ENCODE measurements at regions not wholly inside any gene's neighbourhood (a gene's known extent, or its start where the extent isn't known, plus 50 kb on each side); places are given as distances from the start of the nearest gene placed in this dataset.
"Not testable (repeated sequence)": the region's sequence is repeated elsewhere in the genome, so short reads cannot be mapped to it uniquely, and the experiment has no call there.

- H3K27me3 ChIP-seq (replicated peaks; ENCODE audit: insufficient read depth, low read depth, low read length, poor library complexity): no peaks in the 10 kb centered on the region
- H3K4me3 ChIP-seq (ENCODE audit: low read depth, low read length, poor library complexity, severe bottlenecking): no peak overlapping the region
- CTCF ChIA-PET: no interaction called here
- no TSS peak for BruUV-seq (replicated peaks)
- no peaks in the 10 kb centered on the region for H3K9me3 ChIP-seq (ENCODE audit: low read depth, low read length, poor library complexity, severe bottlenecking)
- DNase-seq (ENCODE audit: low spot score): no peak
- POLR2A ChIA-PET (ENCODE audit: low non-redundant PET): no interaction called here
- H3K36me3 ChIP-seq (ENCODE audit: insufficient read depth, low read length, poor library complexity, severe bottlenecking): no peaks in the 10 kb centered on the region
- intact Hi-C loops (cut with micrococcal nuclease; ENCODE audit: unreplicated experiment): no loop called here
- H3K27ac ChIP-seq (ENCODE audit: low read depth, low read length, poor library complexity, severe bottlenecking): no peak overlapping the region
- H3K4me1 ChIP-seq (ENCODE audit: insufficient read depth, low read length, poor library complexity, severe bottlenecking): peaks cover 10% of the 10 kb centered on the region
- TF ChIP-seq, protein P1, sequence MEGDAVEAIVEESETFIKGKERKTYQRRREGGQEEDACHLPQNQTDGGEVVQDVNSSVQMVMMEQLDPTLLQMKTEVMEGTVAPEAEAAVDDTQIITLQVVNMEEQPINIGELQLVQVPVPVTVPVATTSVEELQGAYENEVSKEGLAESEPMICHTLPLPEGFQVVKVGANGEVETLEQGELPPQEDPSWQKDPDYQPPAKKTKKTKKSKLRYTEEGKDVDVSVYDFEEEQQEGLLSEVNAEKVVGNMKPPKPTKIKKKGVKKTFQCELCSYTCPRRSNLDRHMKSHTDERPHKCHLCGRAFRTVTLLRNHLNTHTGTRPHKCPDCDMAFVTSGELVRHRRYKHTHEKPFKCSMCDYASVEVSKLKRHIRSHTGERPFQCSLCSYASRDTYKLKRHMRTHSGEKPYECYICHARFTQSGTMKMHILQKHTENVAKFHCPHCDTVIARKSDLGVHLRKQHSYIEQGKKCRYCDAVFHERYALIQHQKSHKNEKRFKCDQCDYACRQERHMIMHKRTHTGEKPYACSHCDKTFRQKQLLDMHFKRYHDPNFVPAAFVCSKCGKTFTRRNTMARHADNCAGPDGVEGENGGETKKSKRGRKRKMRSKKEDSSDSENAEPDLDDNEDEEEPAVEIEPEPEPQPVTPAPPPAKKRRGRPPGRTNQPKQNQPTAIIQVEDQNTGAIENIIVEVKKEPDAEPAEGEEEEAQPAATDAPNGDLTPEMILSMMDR (conservative IDR thresholded peaks at IDR 0.05; ENCODE audit: low read depth, low read length): no peak
- TF ChIP-seq EZH2 (IDR thresholded peaks at IDR 0.05; ENCODE audit: borderline replicate concordance, low read depth, low read length, poor library complexity, severe bottlenecking): no peak
Observed at GRCh38 chr1:199089393-199090122, 450.7 kb downstream of the PTPRC start.

DNA sequence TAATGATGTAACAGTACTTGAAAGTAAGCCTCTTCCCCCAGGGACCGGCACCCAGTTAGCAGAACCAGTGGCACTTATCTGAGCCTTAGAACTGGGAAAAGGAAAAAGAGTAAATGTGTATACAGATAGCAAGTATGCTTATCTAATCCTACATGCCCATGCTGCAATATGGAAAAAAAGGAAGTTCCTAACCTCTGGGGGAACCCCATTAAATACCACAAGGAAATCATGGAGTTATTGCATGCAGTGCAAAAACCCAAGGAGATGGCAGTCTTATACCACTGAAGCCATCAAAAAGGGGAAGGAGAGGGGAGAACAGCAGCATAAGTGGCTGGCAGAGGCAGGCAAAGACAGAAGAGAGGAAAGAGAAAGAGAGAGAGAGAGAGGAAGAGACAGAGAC, 456.8 kb downstream of the PTPRC start:
- CTCF ChIA-PET; POLR2A ChIA-PET (ENCODE audit: low non-redundant PET); H3K36me3 ChIP-seq (ENCODE audit: insufficient read depth, low read length, poor library complexity, severe bottlenecking); intact Hi-C loops (cut with micrococcal nuclease; ENCODE audit: unreplicated experiment); H3K4me3 ChIP-seq (ENCODE audit: low read depth, low read length, poor library complexity, severe bottlenecking); H3K4me1 ChIP-seq (ENCODE audit: insufficient read depth, low read length, poor library complexity, severe bottlenecking); BruUV-seq (replicated peaks); H3K27me3 ChIP-seq (replicated peaks; ENCODE audit: insufficient read depth, low read depth, low read length, poor library complexity); H3K9me3 ChIP-seq (ENCODE audit: low read depth, low read length, poor library complexity, severe bottlenecking); H3K27ac ChIP-seq (ENCODE audit: low read depth, low read length, poor library complexity, severe bottlenecking); DNase-seq (ENCODE audit: low spot score): not testable (repeated sequence)

GRCh38 chr1:199096591-199096990, 457.8 kb downstream of the PTPRC start:
- no peak for TF ChIP-seq EZH2 (IDR thresholded peaks at IDR 0.05; ENCODE audit: borderline replicate concordance, low read depth, low read length, poor library complexity, severe bottlenecking)
- TF ChIP-seq, protein P1 (conservative IDR thresholded peaks at IDR 0.05; ENCODE audit: low read depth, low read length): no peak
- Histone ChIP-seq H3K27me3 (replicated peaks; ENCODE audit: insufficient read depth, low read depth, low read length, poor library complexity) (no peaks in the 10 kb centered on the region), H3K4me3 (ENCODE audit: low read depth, low read length, poor library complexity, severe bottlenecking) (no peak overlapping the region), H3K4me1 (ENCODE audit: insufficient read depth, low read length, poor library complexity, severe bottlenecking) (no peaks in the 10 kb centered on the region), H3K27ac (ENCODE audit: low read depth, low read length, poor library complexity, severe bottlenecking) (no peak overlapping the region), H3K9me3 (ENCODE audit: low read depth, low read length, poor library complexity, severe bottlenecking) (no peaks in the 10 kb centered on the region), H3K36me3 (ENCODE audit: insufficient read depth, low read length, poor library complexity, severe bottlenecking) (no peaks in the 10 kb centered on the region)
- ChIA-PET CTCF (no interaction called here), POLR2A (ENCODE audit: low non-redundant PET) (no interaction called here)
- intact Hi-C loops (cut with micrococcal nuclease; ENCODE audit: unreplicated experiment): no loop called here
- BruUV-seq (replicated peaks): no TSS peak
- DNase-seq (ENCODE audit: low spot score): no peak

DNA sequence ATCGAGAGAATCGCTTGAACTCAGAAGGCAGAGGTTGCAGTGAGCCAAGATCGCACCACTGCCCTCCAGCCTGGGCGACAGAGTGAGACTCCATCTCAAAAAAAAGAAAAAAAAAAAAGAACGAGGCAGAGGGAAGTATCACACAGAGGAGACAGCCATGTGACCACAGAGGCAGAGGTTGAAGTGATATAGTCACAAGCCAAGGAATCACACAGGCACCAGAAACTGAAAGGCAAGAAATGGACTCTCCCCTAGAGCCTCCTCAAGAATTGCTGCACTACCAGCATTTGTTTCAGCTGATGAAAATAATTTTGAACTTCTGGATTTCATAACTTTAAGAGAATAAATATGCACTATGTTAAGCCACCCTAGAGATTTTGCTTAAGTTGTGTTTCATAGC, 459.6 kb downstream of the PTPRC start:
- Histone ChIP-seq H3K36me3 (ENCODE audit: insufficient read depth, low read length, poor library complexity, severe bottlenecking) (no peaks in the 10 kb centered on the region), H3K4me1 (ENCODE audit: insufficient read depth, low read length, poor library complexity, severe bottlenecking) (no peaks in the 10 kb centered on the region), H3K9me3 (ENCODE audit: low read depth, low read length, poor library complexity, severe bottlenecking) (peaks cover 14% of the 10 kb centered on the region), H3K27me3 (replicated peaks; ENCODE audit: insufficient read depth, low read depth, low read length, poor library complexity) (no peaks in the 10 kb centered on the region), H3K27ac (ENCODE audit: low read depth, low read length, poor library complexity, severe bottlenecking) (no peak overlapping the region), H3K4me3 (ENCODE audit: low read depth, low read length, poor library complexity, severe bottlenecking) (no peak overlapping the region)
- no peak for TF ChIP-seq EZH2 (IDR thresholded peaks at IDR 0.05; ENCODE audit: borderline replicate concordance, low read depth, low read length, poor library complexity, severe bottlenecking)
- TF ChIP-seq, protein P1 (conservative IDR thresholded peaks at IDR 0.05; ENCODE audit: low read depth, low read length): no peak
- CTCF ChIA-PET: no interaction called here
- POLR2A ChIA-PET (ENCODE audit: low non-redundant PET): no interaction called here
- intact Hi-C loops (cut with micrococcal nuclease; ENCODE audit: unreplicated experiment): no loop called here
- no peak for DNase-seq (ENCODE audit: low spot score)
- no TSS peak for BruUV-seq (replicated peaks)

Data from A673 (cell line).